CD14-positive monocyte (primary cell): ENCODE measurements at regions not wholly inside any gene's neighbourhood (a gene's known extent, or its start where the extent isn't known, plus 50 kb on each side); places are given as distances from the start of the nearest gene placed in this dataset.
"Not testable (repeated sequence)": the region's sequence is repeated elsewhere in the genome, so short reads cannot be mapped to it uniquely, and the experiment has no call there.

Experiments used
- DNase-seq, 3 donors: peaks; one replicate each; pipeline ENCODE4 v3.0.0-alpha.2; 2011 to 2022
- H2AFZ ChIP-seq: 2 replicates; pipeline ENCODE4 v1.6.0; 2012; ENCODE audit warnings: mild to moderate bottlenecking, low read depth, low read length, inconsistent platforms; ENCODE audit not compliant: insufficient read depth, poor library complexity, severe bottlenecking
- H3K27ac ChIP-seq, 2 donors: 1 replicate in 1 of 2; 2 replicates in 1 of 2; pipeline ENCODE4 v1.5.1; 2012 to 2013; ENCODE audit warnings: low read length in 2 of 2, control low read depth in 1 of 2, inconsistent platforms in 1 of 2, low read depth in 1 of 2, mild to moderate bottlenecking in 1 of 2
- H3K27me3 ChIP-seq, 2 donors: one replicate each; pipeline versions ENCODE4 v1.6.0 to v1.6.1; 2011 to 2013; ENCODE audit warnings: low read length in 2 of 2; ENCODE audit not compliant: control insufficient read depth in 2 of 2, insufficient read depth in 2 of 2
- H3K36me3 ChIP-seq, 2 donors: replicated peaks in 1 of 2; 1 replicate in 1 of 2; 2 replicates in 1 of 2; pipeline versions ENCODE4 v1.5.1 to v1.6.1; 2012 to 2013; ENCODE audit warnings: low read length in 2 of 2, control low read depth in 1 of 2, inconsistent platforms in 1 of 2, mild to moderate bottlenecking in 1 of 2; ENCODE audit not compliant: insufficient read depth in 2 of 2, control insufficient read depth in 1 of 2
- H3K4me1 ChIP-seq, 2 donors: 1 replicate in 1 of 2; 2 replicates in 1 of 2; pipeline versions ENCODE4 v1.5.1 to v1.6.1; 2012 to 2013; ENCODE audit warnings: low read length in 2 of 2, control low read depth in 1 of 2, inconsistent platforms in 1 of 2, mild to moderate bottlenecking in 1 of 2, moderate library complexity in 1 of 2; ENCODE audit not compliant: insufficient read depth in 2 of 2, control insufficient read depth in 1 of 2
- H3K4me2 ChIP-seq: replicated peaks from 2 replicates; pipeline ENCODE3; 2012; ENCODE audit warnings: low read length, moderate library complexity, mild to moderate bottlenecking; ENCODE audit not compliant: poor library complexity, severe bottlenecking; ENCODE audit errors: extremely low read depth
- H3K4me3 ChIP-seq, 3 experiments: fragments of 200-600 bp in 1 of 3; sonication (generic) in 1 of 3; replicated peaks in 1 of 3; 1 replicate in 2 of 3; 2 replicates in 1 of 3; pipeline ENCODE4 v1.5.1; 2011 to 2013; ENCODE audit warnings: low read length in 3 of 3, mild to moderate bottlenecking in 3 of 3, control low read depth in 2 of 3, low read depth in 2 of 3, inconsistent platforms in 1 of 3, moderate library complexity in 1 of 3
- H3K79me2 ChIP-seq: 2 replicates; pipeline ENCODE4 v1.6.0; 2012; ENCODE audit warnings: mild to moderate bottlenecking, control low read depth, inconsistent platforms, low read length, moderate library complexity; ENCODE audit not compliant: insufficient read depth
- H3K9ac ChIP-seq: 2 replicates; pipeline ENCODE4 v1.6.0; 2017; ENCODE audit warnings: low read length, mild to moderate bottlenecking; ENCODE audit not compliant: insufficient read depth, poor library complexity, severe bottlenecking
- H3K9me3 ChIP-seq, 2 donors: replicated peaks in 1 of 2; 1 replicate in 1 of 2; 2 replicates in 1 of 2; pipeline versions ENCODE4 v1.5.1 to v1.6.1; 2012 to 2013; ENCODE audit warnings: low read length in 2 of 2, control low read depth in 1 of 2; ENCODE audit not compliant: control insufficient read depth in 1 of 2, insufficient read depth in 1 of 2
- H4K20me1 ChIP-seq: 2 replicates; pipeline ENCODE4 v1.6.0; 2012; ENCODE audit warnings: mild to moderate bottlenecking, low read length, control low read depth, moderate library complexity; ENCODE audit not compliant: insufficient read depth
- H3K27ac Mint-ChIP-seq, 7 donors: one replicate each; pipeline ENCODE4 v1.8.0; 2020; ENCODE audit warnings: mild to moderate bottlenecking in 7 of 7, mixed read lengths in 7 of 7, moderate library complexity in 6 of 7, inconsistent platforms in 2 of 7
- H3K27me3 Mint-ChIP-seq, 3 donors: one replicate each; pipeline ENCODE4 v1.8.0; 2021 to 2022; ENCODE audit warnings: low read depth in 3 of 3, mild to moderate bottlenecking in 3 of 3, mixed read lengths in 3 of 3, moderate library complexity in 3 of 3, inconsistent platforms in 1 of 3
- H3K36me3 Mint-ChIP-seq, 2 donors: one replicate each; pipeline ENCODE4 v1.8.0; 2020; ENCODE audit warnings: mixed read lengths in 2 of 2, inconsistent platforms in 1 of 2, mild to moderate bottlenecking in 1 of 2
- H3K4me1 Mint-ChIP-seq: one replicate; pipeline ENCODE4 v1.8.0; 2020; ENCODE audit warnings: mild to moderate bottlenecking, mixed read lengths
- H3K4me3 Mint-ChIP-seq, 2 donors: one replicate each; pipeline ENCODE4 v1.8.0; 2020; ENCODE audit warnings: mild to moderate bottlenecking in 2 of 2, mixed read lengths in 2 of 2, moderate library complexity in 1 of 2
- H3K9me3 Mint-ChIP-seq, 7 donors: one replicate each; pipeline ENCODE4 v1.8.0; 2020 to 2022; ENCODE audit warnings: mixed read lengths in 7 of 7, mild to moderate bottlenecking in 6 of 7, moderate library complexity in 6 of 7, inconsistent platforms in 2 of 7
- CTCF ChIP-seq: fragments of 200-600 bp; IDR thresholded peaks from one replicate; pipeline ENCODE4 v1.8.0; 2022; ENCODE audit warnings: antibody characterized with exemption, mild to moderate bottlenecking
- WGBS: methylation state at CpG from one replicate; pipeline ENCODE4 v1.1.5; 2013; ENCODE audit warnings: missing lambda C conversion rate; ENCODE audit not compliant: insufficient coverage; 5-methylcytosine and 5-hydroxymethylcytosine counted together
- intact Hi-C, 2 donors: fragments of 100-400 bp; cut with micrococcal nuclease; formaldehyde crosslinking; loops; one replicate each; pipeline versions ENCODE4 v1.15.0 to v1.15.1; 2023

- H3K79me2 ChIP-seq, result no peaks in the 10 kb centered on the region
- H3K4me2 ChIP-seq, result no peak overlapping the region
- H4K20me1 ChIP-seq, result no peaks in the 10 kb centered on the region
- H3K27me3 ChIP-seq, result no peaks in the 10 kb centered on the region
- no peak for TF ChIP-seq CTCF
- no peaks in the 10 kb centered on the region for H3K9me3 ChIP-seq
- H3K9ac ChIP-seq, result no peak overlapping the region
- Mint-ChIP-seq H3K27ac (no peak overlapping the region), H3K4me3 (no peak overlapping the region), H3K9me3 (peaks cover 0 to 5% (median 0%) of the 10 kb centered on the region in 7 donors), H3K4me1 (no peaks in the 10 kb centered on the region), H3K27me3 (no peaks in the 10 kb centered on the region), H3K36me3 (no peaks in the 10 kb centered on the region)
- DNase-seq, result no peak
- no peak overlapping the region for H3K27ac ChIP-seq
- intact Hi-C loops, result no loop called here
- no peaks in the 10 kb centered on the region for H3K36me3 ChIP-seq
- WGBS, result 100% methylated on average over 1 of the region's 2 CpGs
- H2AFZ ChIP-seq, result no peak overlapping the region
- no peak overlapping the region for H3K4me3 ChIP-seq
- H3K4me1 ChIP-seq, result no peaks in the 10 kb centered on the region
Observed at GRCh38 chr9:24879591-24879990, 333.9 kb upstream of the IZUMO3 start.

GRCh38 chr9:24856601-24857000 lies 310.9 kb upstream of the IZUMO3 start:
- H3K9me3 Mint-ChIP-seq, H3K9ac ChIP-seq, H3K36me3 Mint-ChIP-seq, H3K27me3 ChIP-seq, H3K79me2 ChIP-seq, H3K27ac ChIP-seq, intact Hi-C loops, H3K4me1 Mint-ChIP-seq, H3K9me3 ChIP-seq, H2AFZ ChIP-seq, H4K20me1 ChIP-seq, H3K4me1 ChIP-seq, DNase-seq, H3K27ac Mint-ChIP-seq, H3K4me2 ChIP-seq, H3K4me3 ChIP-seq, H3K27me3 Mint-ChIP-seq, H3K4me3 Mint-ChIP-seq, H3K36me3 ChIP-seq: not testable (repeated sequence)
- 60% methylated on average over 1 of the region's 1 CpG for WGBS
